Stimulated activated effector memory CD8-positive, alpha-beta T cell treated with anti-CD3 and anti-CD28 coated beads, Interleukin-12 subunit alpha, Interleukin-12 subunit beta, amount 100 ng/mL, for 72 hours (primary cell): ENCODE measurements at regions not wholly inside any gene's neighbourhood (a gene's known extent, or its start where the extent isn't known, plus 50 kb on each side); places are given as distances from the start of the nearest gene placed in this dataset.
"Not testable (repeated sequence)": the region's sequence is repeated elsewhere in the genome, so short reads cannot be mapped to it uniquely, and the experiment has no call there.

Source experiments
- ATAC-seq: fragments of 150-1000 bp; cut with Tn5 transposase; 2 replicates; pipeline ENCODE4 v1.10.0; 2021
- DNase-seq, 2 donors: peaks; one replicate each; pipeline ENCODE4 v3.0.0; 2021 to 2022; ENCODE audit warnings: low spot score in 2 of 2
- H3K27ac Mint-ChIP-seq: one replicate; pipeline ENCODE4 v1.8.0; 2022; ENCODE audit warnings: mild to moderate bottlenecking, mixed read lengths
- H3K36me3 Mint-ChIP-seq: one replicate; pipeline ENCODE4 v1.8.0; 2022; ENCODE audit warnings: mild to moderate bottlenecking, mixed read lengths
- H3K4me1 Mint-ChIP-seq: one replicate; pipeline ENCODE4 v1.8.0; 2022; ENCODE audit warnings: mixed read lengths
- H3K4me3 Mint-ChIP-seq: one replicate; pipeline ENCODE4 v1.8.0; 2022; ENCODE audit warnings: mild to moderate bottlenecking, mixed read lengths
- H3K9me3 Mint-ChIP-seq: one replicate; pipeline ENCODE4 v1.8.0; 2022; ENCODE audit warnings: mixed read lengths

- Mint-ChIP-seq H3K9me3 (no peaks in the 10 kb centered on the region), H3K27ac (no peak overlapping the region), H3K36me3 (no peaks in the 10 kb centered on the region), H3K4me3 (no peak overlapping the region), H3K4me1 (peaks cover 5% of the 10 kb centered on the region)
- ATAC-seq (no peak), DNase-seq (no peak)
Observed at GRCh38 chr3:153036846-153037245, 125.2 kb upstream of the RAP2B start.

DNA sequence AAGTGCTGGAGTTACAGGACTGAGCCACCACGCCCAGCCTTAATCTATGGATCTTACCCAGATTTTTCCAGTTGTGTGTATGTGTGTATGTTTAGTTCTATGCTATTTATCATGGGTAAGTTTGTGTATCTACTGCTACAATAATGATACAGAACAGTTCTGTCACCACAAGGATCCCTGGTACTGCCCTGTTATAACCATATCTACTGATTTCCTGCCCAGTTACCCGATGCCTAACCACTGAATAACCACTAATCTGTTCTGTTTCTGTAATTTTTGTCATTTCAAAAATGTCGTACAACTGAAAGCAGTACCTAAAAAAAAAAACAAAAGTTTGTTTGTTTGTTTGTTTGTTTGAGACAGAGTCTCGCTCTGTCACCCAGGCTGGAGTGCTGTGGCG is 123.7 kb upstream of the RAP2B start:
- peak; percentile 85 for ATAC-seq

GRCh38 chr3:153038779-153039178 is 123.2 kb upstream of the RAP2B start:
- Mint-ChIP-seq H3K4me1 (peaks cover 9% of the 10 kb centered on the region), H3K27ac (no peak overlapping the region), H3K36me3 (no peaks in the 10 kb centered on the region), H3K4me3 (no peak overlapping the region), H3K9me3 (no peaks in the 10 kb centered on the region)
- ATAC-seq: no peak
- no peak for DNase-seq

More for the DNA sequence above, 123.7 kb upstream of the RAP2B start:
- peaks cover 5% of the 10 kb centered on the region for H3K4me1 Mint-ChIP-seq
- H3K27ac Mint-ChIP-seq: peak overlapping the region; percentile 14
- H3K9me3 Mint-ChIP-seq: no peaks in the 10 kb centered on the region
- no peak for DNase-seq
- H3K4me3 Mint-ChIP-seq: no peak overlapping the region
- H3K36me3 Mint-ChIP-seq: no peaks in the 10 kb centered on the region

DNA sequence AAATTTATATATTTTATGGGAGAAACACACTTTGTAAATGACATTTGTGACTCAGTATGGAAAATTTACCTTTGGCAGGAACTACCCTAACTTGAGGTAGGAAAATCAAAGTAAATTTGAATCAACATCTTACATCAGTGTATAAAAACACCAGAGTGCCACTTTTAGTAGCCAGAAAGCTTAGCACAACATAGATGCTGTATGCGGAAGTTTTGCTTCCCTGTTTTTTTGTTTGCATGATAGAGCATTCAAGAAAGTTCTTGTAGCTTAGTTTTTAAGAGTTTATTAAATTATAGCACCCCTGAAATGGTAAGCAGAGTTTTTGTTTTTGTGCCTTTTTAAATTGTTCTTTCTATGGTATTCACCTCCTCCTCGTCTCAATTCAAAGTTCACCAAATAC is 120.8 kb upstream of the RAP2B start:
- H3K27ac Mint-ChIP-seq: no peak overlapping the region
- H3K4me1 Mint-ChIP-seq: peaks cover 11% of the 10 kb centered on the region
- H3K9me3 Mint-ChIP-seq: no peaks in the 10 kb centered on the region
- no peaks in the 10 kb centered on the region for H3K36me3 Mint-ChIP-seq
- DNase-seq (no peak), ATAC-seq (no peak)
- H3K4me3 Mint-ChIP-seq: no peak overlapping the region

- Mint-ChIP-seq H3K9me3 (no peaks in the 10 kb centered on the region), H3K4me1 (peaks cover 11% of the 10 kb centered on the region), H3K36me3 (no peaks in the 10 kb centered on the region), H3K4me3 (no peak overlapping the region), H3K27ac (no peak overlapping the region)
- peak; percentile 50 for ATAC-seq
- DNase-seq: no peak
Observed at GRCh38 chr3:153042088-153042487, 119.9 kb upstream of the RAP2B start.

DNA sequence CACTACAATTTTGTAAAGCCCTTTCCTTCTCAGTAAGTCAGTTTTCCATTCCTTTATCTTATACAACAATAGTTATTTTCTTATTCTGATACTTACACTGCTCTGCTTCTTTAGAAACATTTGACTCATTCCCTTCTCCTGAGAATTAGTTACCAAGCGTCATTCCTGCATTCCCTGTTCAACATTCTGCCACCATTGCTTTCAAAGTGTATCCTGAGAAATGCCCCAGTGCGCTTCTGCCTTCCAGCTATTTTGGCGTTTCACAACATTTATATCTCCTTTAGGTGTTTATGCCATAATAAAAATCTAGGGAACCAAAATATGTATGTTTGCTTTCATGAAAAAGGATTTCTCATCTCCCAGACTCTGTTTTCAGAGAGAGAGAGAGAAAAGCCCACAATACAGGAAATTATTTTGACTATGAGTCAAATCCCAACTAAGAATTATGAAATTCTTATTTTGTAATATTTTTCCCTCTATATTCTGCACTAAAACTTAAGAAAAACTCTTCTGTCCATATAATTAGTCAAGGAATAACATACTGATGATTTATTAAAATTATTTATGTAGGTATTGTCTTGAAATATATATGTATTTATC is 118.2 kb upstream of the RAP2B start:
- peaks cover 5% of the 10 kb centered on the region for H3K4me1 Mint-ChIP-seq
- ATAC-seq (no peak), DNase-seq (no peak)

DNA sequence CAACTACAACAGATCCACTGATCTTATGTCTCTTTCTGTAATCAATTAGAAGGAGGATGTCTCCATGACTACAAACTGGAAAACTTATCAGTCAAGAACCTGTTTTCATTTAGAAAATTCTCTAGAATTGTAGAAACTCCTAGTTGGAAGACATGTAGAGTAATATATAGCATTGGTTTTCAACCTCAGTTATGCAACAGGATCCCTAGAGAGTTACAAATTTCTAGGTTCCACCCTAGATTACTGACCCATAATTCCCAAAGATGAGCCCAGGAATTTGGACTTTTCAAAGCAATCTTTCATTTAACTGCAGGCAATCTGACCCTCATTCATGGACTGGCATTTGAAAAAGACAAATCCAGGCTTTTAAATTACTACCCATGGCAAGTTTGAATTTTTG is 116.9 kb upstream of the RAP2B start:
- Mint-ChIP-seq H3K4me3 (no peak overlapping the region), H3K4me1 (peaks cover 5% of the 10 kb centered on the region), H3K36me3 (no peaks in the 10 kb centered on the region), H3K27ac (no peak overlapping the region), H3K9me3 (no peaks in the 10 kb centered on the region)
- no peak for DNase-seq
- ATAC-seq: no peak

More for the DNA sequence above, 118.2 kb upstream of the RAP2B start:
- no peak overlapping the region for H3K27ac Mint-ChIP-seq
- H3K4me3 Mint-ChIP-seq: no peak overlapping the region
- H3K36me3 Mint-ChIP-seq: no peaks in the 10 kb centered on the region
- no peaks in the 10 kb centered on the region for H3K9me3 Mint-ChIP-seq

GRCh38 chr3:153050978-153051377 is 111.0 kb upstream of the RAP2B start:
- no peaks in the 10 kb centered on the region for H3K9me3 Mint-ChIP-seq
- ATAC-seq: no peak
- no peaks in the 10 kb centered on the region for H3K4me1 Mint-ChIP-seq
- no peak overlapping the region for H3K27ac Mint-ChIP-seq
- no peak overlapping the region for H3K4me3 Mint-ChIP-seq
- H3K36me3 Mint-ChIP-seq: no peaks in the 10 kb centered on the region
- no peak for DNase-seq

- no peak for DNase-seq
- no peak overlapping the region for H3K4me3 Mint-ChIP-seq
- no peaks in the 10 kb centered on the region for H3K9me3 Mint-ChIP-seq
- H3K4me1 Mint-ChIP-seq: no peaks in the 10 kb centered on the region
- ATAC-seq: no peak
- no peak overlapping the region for H3K27ac Mint-ChIP-seq
- no peaks in the 10 kb centered on the region for H3K36me3 Mint-ChIP-seq
Observed at GRCh38 chr3:153051427-153052095, 110.5 kb upstream of the RAP2B start.

DNA sequence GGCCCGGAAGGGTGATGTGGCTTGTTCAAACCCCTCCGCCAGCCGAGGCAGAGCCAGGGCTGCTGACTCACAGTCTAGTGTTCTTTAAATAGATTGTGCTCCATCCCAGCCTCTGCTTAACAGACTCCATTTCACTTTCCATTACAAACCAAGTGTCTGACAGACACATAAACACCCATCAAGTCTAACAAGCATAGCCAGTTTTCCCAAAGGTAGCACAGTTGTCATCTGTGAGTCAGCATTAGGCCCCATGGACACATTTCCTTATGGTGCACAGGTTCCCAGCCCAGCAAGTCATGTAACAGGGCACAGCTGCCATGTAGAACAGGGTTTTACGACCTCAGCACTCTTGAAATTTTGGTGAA is 109.9 kb upstream of the RAP2B start:
- Mint-ChIP-seq H3K4me3 (no peak overlapping the region), H3K36me3 (no peaks in the 10 kb centered on the region), H3K4me1 (no peaks in the 10 kb centered on the region), H3K9me3 (no peaks in the 10 kb centered on the region), H3K27ac (no peak overlapping the region)
- DNase-seq: no peak
- no peak for ATAC-seq

DNA sequence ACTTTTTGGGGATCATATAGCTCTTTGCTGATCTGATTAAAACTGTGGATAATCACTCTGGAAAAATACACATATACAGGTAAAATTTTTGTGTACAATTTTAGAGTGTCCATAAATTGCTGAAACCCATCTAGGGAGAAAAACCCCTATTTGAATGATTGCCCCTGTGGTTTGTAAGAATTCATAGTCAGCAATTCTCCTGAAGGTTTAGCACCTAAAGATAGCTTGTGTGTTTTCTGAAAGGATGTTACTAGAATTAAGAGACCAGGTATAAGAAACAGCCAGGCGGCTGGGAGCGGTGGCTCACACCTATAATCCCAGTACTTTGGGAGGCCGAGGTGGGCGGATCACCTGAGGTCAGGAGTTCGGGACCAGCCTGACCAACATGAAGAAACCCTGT is 106.8 kb upstream of the RAP2B start:
- Mint-ChIP-seq H3K4me3 (no peak overlapping the region), H3K36me3 (no peaks in the 10 kb centered on the region), H3K27ac (no peak overlapping the region), H3K9me3 (no peaks in the 10 kb centered on the region), H3K4me1 (no peaks in the 10 kb centered on the region)
- ATAC-seq (no peak), DNase-seq (no peak)

- Mint-ChIP-seq H3K4me3 (no peak overlapping the region), H3K4me1 (no peaks in the 10 kb centered on the region), H3K27ac (no peak overlapping the region), H3K9me3 (no peaks in the 10 kb centered on the region), H3K36me3 (no peaks in the 10 kb centered on the region)
- ATAC-seq: no peak
- DNase-seq: no peak
Observed at GRCh38 chr3:153055779-153056178, 106.2 kb upstream of the RAP2B start.

GRCh38 chr3:153058031-153058688 is 103.9 kb upstream of the RAP2B start:
- H3K4me3 Mint-ChIP-seq, H3K27ac Mint-ChIP-seq, H3K36me3 Mint-ChIP-seq, H3K4me1 Mint-ChIP-seq, H3K9me3 Mint-ChIP-seq, DNase-seq: not testable (repeated sequence)
- ATAC-seq: peak; percentile 51

GRCh38 chr3:153060346-153060745 is 101.7 kb upstream of the RAP2B start:
- ATAC-seq (no peak), DNase-seq (no peak)
- H3K27ac Mint-ChIP-seq: no peak overlapping the region
- H3K36me3 Mint-ChIP-seq: no peaks in the 10 kb centered on the region
- H3K4me1 Mint-ChIP-seq: no peaks in the 10 kb centered on the region
- no peaks in the 10 kb centered on the region for H3K9me3 Mint-ChIP-seq
- no peak overlapping the region for H3K4me3 Mint-ChIP-seq

DNA sequence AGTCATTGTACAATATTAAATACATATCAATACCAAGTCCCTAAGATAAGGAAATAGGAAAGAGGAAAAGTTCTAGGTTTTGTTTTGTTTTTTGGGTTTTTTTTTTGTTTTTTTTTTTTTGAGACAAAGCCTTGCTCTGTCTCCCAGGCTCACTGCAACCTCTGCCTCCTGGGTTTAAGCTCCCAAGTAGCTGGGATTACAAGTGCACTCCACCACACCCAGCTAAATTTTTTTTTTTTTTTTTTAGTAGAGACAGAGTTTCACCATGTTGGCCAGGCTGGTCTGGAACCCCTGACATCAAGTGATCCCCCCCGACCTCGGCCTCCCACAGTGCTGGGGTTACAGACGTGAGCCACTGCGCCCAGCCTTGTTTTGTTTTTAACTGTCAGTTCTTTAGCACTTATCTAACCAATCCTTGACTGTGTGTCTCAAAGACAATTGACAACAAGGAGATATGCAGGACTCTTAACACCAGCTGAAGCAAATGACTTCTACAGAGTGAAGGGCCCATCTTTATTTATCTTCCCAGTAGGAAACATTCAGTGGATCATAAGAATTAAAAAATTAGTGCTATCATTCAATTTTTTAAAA is 100.0 kb upstream of the RAP2B start:
- no peak for ATAC-seq
- H3K4me3 Mint-ChIP-seq: no peak overlapping the region
- no peak for DNase-seq
- H3K36me3 Mint-ChIP-seq: no peaks in the 10 kb centered on the region
- H3K4me1 Mint-ChIP-seq: no peaks in the 10 kb centered on the region
- H3K9me3 Mint-ChIP-seq: no peaks in the 10 kb centered on the region
- no peak overlapping the region for H3K27ac Mint-ChIP-seq

DNA sequence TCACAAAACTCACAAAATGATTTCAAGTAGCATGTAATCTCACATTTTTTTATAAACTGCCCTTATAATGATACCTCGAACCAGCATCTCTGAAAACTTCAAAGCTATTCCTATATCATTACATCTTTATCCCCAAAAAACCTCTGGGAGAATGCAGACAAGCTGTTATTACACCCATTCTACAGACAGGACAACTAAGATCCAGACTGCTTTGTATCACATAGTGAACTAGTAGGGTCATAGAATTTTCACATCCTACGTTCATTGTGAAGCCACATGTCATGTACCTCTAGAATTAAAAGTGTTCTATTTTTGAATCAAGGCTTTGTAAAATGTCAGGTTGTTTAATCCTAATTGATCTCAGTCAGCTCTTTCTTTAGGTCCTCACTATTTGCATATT is 98.7 kb upstream of the RAP2B start:
- Mint-ChIP-seq H3K27ac (no peak overlapping the region), H3K9me3 (no peaks in the 10 kb centered on the region), H3K36me3 (no peaks in the 10 kb centered on the region), H3K4me3 (no peak overlapping the region), H3K4me1 (no peaks in the 10 kb centered on the region)
- ATAC-seq (no peak), DNase-seq (no peak)
